Psoas muscle (tissue), 7 donors: ENCODE measurements at regions not wholly inside any gene's neighbourhood (a gene's known extent, or its start where the extent isn't known, plus 50 kb on each side); places are given as distances from the start of the nearest gene placed in this dataset.

ENCODE experiments used
- ATAC-seq, 4 donors: fragments of 200-7000 bp; cut with Tn5 transposase; one replicate each; pipeline ENCODE4 v1.9.1; 2020; ENCODE audit warnings: moderate library complexity in 3 of 4, mild to moderate bottlenecking in 2 of 4
- DNase-seq, 2 donors: peaks; one replicate each; pipeline ENCODE4 v3.0.0-alpha.2; 2020
- H3K27ac ChIP-seq: fragments of 200-600 bp; one replicate; pipeline ENCODE4 v1.8.0; 2022
- H3K27me3 ChIP-seq, 3 donors: fragments of 200-600 bp in 1 of 3; one replicate each; pipeline versions ENCODE4 v1.6.1 to v1.8.0; 2013 to 2022; ENCODE audit warnings: low read length in 2 of 3, mild to moderate bottlenecking in 2 of 3, moderate library complexity in 1 of 3; ENCODE audit not compliant: insufficient read depth in 3 of 3
- H3K36me3 ChIP-seq, 2 donors: fragments of 200-600 bp in 1 of 2; one replicate each; pipeline versions ENCODE4 v1.6.1 to v1.8.0; 2013 to 2022; ENCODE audit warnings: low read depth in 1 of 2, mild to moderate bottlenecking in 1 of 2, moderate library complexity in 1 of 2; ENCODE audit not compliant: insufficient read depth in 1 of 2
- H3K4me1 ChIP-seq: fragments of 200-600 bp; one replicate; pipeline ENCODE4 v1.8.0; 2022
- H3K4me3 ChIP-seq: fragments of 200-600 bp; one replicate; pipeline ENCODE4 v1.8.0; 2022; ENCODE audit warnings: mild to moderate bottlenecking
- H3K9me3 ChIP-seq: fragments of 200-600 bp; one replicate; pipeline ENCODE4 v1.8.0; 2022
- WGBS, 3 donors: extraction: QIAGEN DNeasy Blood & Tissue Kit; methylation state at CpG; one replicate each; pipeline versions ENCODE4 v1.1.6 to v1.1.7; 2013; 5-methylcytosine and 5-hydroxymethylcytosine counted together
- intact Hi-C, 2 donors: fragments of 100-400 bp; cut with DNase I; formaldehyde crosslinking; loops; one replicate each; pipeline versions ENCODE4 v1.11.0 to v1.14.2; 2022
- TF ChIP-seq, protein P1 (sequence below): fragments of 200-600 bp; IDR thresholded peaks from one replicate; pipeline ENCODE4 v1.8.0; 2022; ENCODE audit warnings: antibody characterized with exemption
- donor health status: healthy with polysubstance abuse.
- donor health status: DM: no; HTN: no; CAD: no; lungs with moderate emphysema.
- donor health status: Bipolar disorder and iron deficiency.
- donor health status: healthy.
- donor health status: DM: yes; HTN: yes; CAD: no.
- donor health status: DM: no; HTN: no; CAD: no.
- donor health status: DM: yes; HTN: yes; CAD: no.

- intact Hi-C loops: no loop called here
- ATAC-seq: no peak
- TF ChIP-seq, protein P1, sequence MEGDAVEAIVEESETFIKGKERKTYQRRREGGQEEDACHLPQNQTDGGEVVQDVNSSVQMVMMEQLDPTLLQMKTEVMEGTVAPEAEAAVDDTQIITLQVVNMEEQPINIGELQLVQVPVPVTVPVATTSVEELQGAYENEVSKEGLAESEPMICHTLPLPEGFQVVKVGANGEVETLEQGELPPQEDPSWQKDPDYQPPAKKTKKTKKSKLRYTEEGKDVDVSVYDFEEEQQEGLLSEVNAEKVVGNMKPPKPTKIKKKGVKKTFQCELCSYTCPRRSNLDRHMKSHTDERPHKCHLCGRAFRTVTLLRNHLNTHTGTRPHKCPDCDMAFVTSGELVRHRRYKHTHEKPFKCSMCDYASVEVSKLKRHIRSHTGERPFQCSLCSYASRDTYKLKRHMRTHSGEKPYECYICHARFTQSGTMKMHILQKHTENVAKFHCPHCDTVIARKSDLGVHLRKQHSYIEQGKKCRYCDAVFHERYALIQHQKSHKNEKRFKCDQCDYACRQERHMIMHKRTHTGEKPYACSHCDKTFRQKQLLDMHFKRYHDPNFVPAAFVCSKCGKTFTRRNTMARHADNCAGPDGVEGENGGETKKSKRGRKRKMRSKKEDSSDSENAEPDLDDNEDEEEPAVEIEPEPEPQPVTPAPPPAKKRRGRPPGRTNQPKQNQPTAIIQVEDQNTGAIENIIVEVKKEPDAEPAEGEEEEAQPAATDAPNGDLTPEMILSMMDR: no peak
- H3K4me3 ChIP-seq: no peak overlapping the region
- 61 to 70% (median 66%) methylated on average over 2 of the region's 2 CpGs for WGBS, 3 donors
- H3K9me3 ChIP-seq: no peaks in the 10 kb centered on the region
- H3K4me1 ChIP-seq: no peaks in the 10 kb centered on the region
- no peaks in the 10 kb centered on the region for H3K27me3 ChIP-seq
- H3K27ac ChIP-seq: no peak overlapping the region
- no peak for DNase-seq
- no peaks in the 10 kb centered on the region for H3K36me3 ChIP-seq
Observed at GRCh38 chr4:30473225-30473624, 246.9 kb upstream of the PCDH7 start.

DNA sequence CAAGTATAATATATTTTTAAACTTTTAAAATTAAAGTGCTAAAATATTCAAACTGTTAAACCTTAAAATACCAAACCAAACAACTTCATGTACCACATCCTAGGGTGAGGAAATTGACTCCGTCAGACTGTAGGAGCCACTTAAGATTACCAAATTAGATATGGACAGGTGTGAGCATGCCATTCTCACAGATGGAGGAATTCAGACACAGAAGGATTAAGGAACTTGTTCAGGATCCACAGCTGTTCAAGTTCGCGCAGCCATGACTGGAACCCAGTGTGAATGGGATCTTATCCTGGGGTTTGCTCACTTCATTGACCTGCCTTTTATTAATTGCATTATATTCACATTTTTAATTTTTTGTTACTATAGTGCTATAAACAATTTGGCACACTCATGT lies 224.9 kb upstream of the PCDH7 start:
- TF ChIP-seq, protein P1: no peak
- intact Hi-C loops: no loop called here
- Histone ChIP-seq H3K4me3 (no peak overlapping the region), H3K27me3 (no peaks in the 10 kb centered on the region), H3K27ac (no peak overlapping the region), H3K9me3 (no peaks in the 10 kb centered on the region), H3K36me3 (no peaks in the 10 kb centered on the region), H3K4me1 (no peaks in the 10 kb centered on the region)
- DNase-seq: no peak
- ATAC-seq: no peak
- WGBS, 3 donors: 30 to 38% (median 33%) methylated on average over 3 of the region's 3 CpGs

DNA sequence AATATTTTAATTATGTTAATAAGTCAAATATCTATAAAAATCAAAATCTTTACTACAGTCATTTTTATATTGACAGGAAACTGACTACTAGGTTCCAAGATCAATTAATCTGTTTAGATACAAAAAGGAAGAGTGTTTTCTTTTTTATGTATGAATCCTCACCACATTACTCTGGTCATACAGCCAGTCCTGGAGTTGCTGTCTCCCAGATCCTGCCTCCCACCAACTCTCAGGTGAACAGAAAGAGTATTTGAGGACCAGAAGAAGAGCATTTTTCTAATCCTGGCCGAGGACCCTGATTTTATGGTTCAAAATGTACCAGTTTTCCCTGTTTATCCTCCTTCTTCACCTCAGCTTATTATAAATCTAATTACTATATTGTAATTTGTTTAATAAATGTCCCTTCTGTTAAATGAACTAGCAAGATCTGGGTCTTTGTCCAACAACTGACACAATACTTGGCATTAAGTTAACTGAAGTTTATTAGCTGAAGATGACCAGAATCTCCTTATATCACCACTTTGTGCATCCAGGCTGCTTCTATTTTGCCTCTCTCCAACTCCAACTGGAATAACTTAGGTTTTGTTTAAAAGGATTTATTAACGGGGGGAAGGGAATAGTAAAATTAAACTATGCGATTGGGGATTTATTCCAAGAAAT lies 224.4 kb upstream of the PCDH7 start:
- TF ChIP-seq, protein P1: no peak
- Histone ChIP-seq H3K36me3 (no peaks in the 10 kb centered on the region), H3K4me3 (no peak overlapping the region), H3K27me3 (no peaks in the 10 kb centered on the region), H3K4me1 (no peaks in the 10 kb centered on the region), H3K27ac (no peak overlapping the region), H3K9me3 (no peaks in the 10 kb centered on the region)
- WGBS, 3 donors: 28 to 48% (median 31%) methylated on average over 3 of the region's 3 CpGs
- DNase-seq: no peak
- intact Hi-C loops: no loop called here
- no peak for ATAC-seq

GRCh38 chr4:30511751-30512150 lies 208.4 kb upstream of the PCDH7 start:
- Histone ChIP-seq H3K4me1 (no peaks in the 10 kb centered on the region), H3K27ac (no peak overlapping the region), H3K4me3 (no peak overlapping the region), H3K9me3 (no peaks in the 10 kb centered on the region), H3K36me3 (no peaks in the 10 kb centered on the region), H3K27me3 (no peaks in the 10 kb centered on the region)
- TF ChIP-seq, protein P1: no peak
- DNase-seq (no peak), ATAC-seq (no peak)
- intact Hi-C loops: no loop called here

DNA sequence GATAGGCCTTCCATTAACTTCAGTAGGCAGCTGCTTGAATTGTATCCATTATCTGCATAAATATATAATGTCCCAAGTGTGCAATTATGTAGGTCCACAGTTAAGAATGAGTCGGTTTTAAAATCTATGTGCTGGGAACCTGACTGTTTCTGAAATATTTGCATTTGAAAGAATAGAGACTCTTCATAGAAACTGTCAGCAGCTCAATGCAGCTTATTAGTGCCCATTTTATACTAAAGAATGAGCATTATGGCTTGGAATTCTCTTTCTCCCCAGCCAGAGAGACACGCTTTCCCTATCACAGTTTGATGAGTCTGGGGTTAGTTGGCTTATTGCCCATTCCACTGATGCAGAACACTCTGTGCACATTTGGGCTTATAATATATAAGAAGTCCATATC lies 202.0 kb upstream of the PCDH7 start:
- Histone ChIP-seq H3K27me3 (no peaks in the 10 kb centered on the region), H3K27ac (no peak overlapping the region), H3K36me3 (no peaks in the 10 kb centered on the region), H3K4me3 (no peak overlapping the region), H3K4me1 (no peaks in the 10 kb centered on the region), H3K9me3 (no peaks in the 10 kb centered on the region)
- ATAC-seq (no peak), DNase-seq (no peak)
- 13 to 14% (median 14%) methylated on average over 2 of the region's 2 CpGs for WGBS, 3 donors
- TF ChIP-seq, protein P1: no peak
- intact Hi-C loops: no loop called here
